ENCODE measurements at regions not wholly inside any gene's neighbourhood (a gene's known extent, or its start where the extent isn't known, plus 50 kb on each side); places are given as distances from the start of the nearest gene placed in this dataset.

DNA sequence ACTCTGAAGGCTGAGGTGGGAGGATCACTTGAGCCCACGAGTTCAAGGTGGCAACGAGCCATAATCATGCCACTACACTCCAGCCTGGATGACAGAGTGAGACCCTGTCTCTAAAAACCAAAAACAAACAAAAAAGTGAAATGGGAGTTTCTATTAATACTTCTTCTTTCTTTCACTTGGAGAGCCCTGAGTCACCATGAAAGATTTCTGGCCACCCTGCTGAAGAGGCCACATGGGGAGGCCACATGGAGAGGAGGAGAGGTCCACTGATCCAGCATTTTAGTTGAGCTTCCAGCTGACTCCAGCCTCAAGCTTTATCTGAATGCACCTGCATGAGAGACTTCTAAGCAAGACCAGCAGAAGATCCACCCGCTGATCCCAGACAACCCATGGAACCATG, 74.2 kb upstream of the LAPTM4A start:
- H3K27ac ChIP-seq (ENCODE audit: low read depth, low read length): no peak overlapping the region
- H3K9ac ChIP-seq (replicated peaks in 1 of 4; ENCODE audit: extremely low read depth in 1 of 4, low read depth in 3 of 4, low read length in 3 of 4): no peak overlapping the region
- H2BK5ac ChIP-seq (ENCODE audit: low read depth, low read length): no peak overlapping the region
- peaks cover 0 to 2% (median 0%) of the 10 kb centered on the region in 4 experiments; a peak in 1 of 7 replicates for H3K4me1 ChIP-seq (replicated peaks in 1 of 4; ENCODE audit: control insufficient read depth in 3 of 4, insufficient read depth in 4 of 4, low read length in 3 of 4)
- H3K9me3 ChIP-seq (ENCODE audit: insufficient read depth in 2 of 2, low read depth in 1 of 2, low read length in 1 of 2): no peaks in the 10 kb centered on the region
- TF ChIP-seq SP1 (IDR thresholded peaks at IDR 0.05; ENCODE audit: low read depth, low read length) (no peak), ASH2L (IDR thresholded peaks at IDR 0.05; ENCODE audit: low read length) (no peak), CBX8 (IDR thresholded peaks at IDR 0.05; ENCODE audit: borderline replicate concordance, low read depth, low read length) (no peak), BRCA1 (IDR thresholded peaks at IDR 0.05; ENCODE audit: low read depth, low read length) (no peak), ZNF274 (IDR thresholded peaks at IDR 0.05; ENCODE audit: borderline replicate concordance, extremely low read depth, low read length) (no peak), POLR2AphosphoS5 (IDR thresholded peaks at IDR 0.05; ENCODE audit: low read depth, low read length) (no peak), YY1 (IDR thresholded peaks at IDR 0.05; ENCODE audit: low read depth, low read length) (no peak), NRF1 (IDR thresholded peaks at IDR 0.05; ENCODE audit: low read depth, low read length) (no peak), RXRA (IDR thresholded peaks at IDR 0.05; ENCODE audit: insufficient read depth, low read depth, low read length) (no peak)
- H2AFZ ChIP-seq (ENCODE audit: low read length): no peak overlapping the region
- H2BK15ac ChIP-seq (ENCODE audit: low read length): no peak overlapping the region
- H3K56ac ChIP-seq (replicated peaks; ENCODE audit: insufficient read length, low read depth, low read length): no peak overlapping the region
- no peak overlapping the region for H3K4ac ChIP-seq (replicated peaks; ENCODE audit: insufficient read length, low read depth, low read length)
- ChIA-PET CTCF (ENCODE audit: partially characterized antibody) (interaction anchor here (1.0 to 2.0 kb wide), 6 partner anchors 9 to 110 kb away, joined by 3 to 5 read pairs (median 4); partner anchors contain the start of gene SDC1), POLR2A (ENCODE audit: partially characterized antibody) (no interaction called here)
- H4K8ac ChIP-seq (ENCODE audit: extremely low read depth, insufficient read depth, low read length): no peak overlapping the region
- H2AK5ac ChIP-seq (ENCODE audit: low read depth, low read length): no peak overlapping the region
- no peak overlapping the region for H3K4me2 ChIP-seq (ENCODE audit: insufficient read depth in 1 of 2, low read depth in 2 of 2, low read length in 2 of 2)
- no peak overlapping the region for H4K5ac ChIP-seq (ENCODE audit: insufficient read length, low read depth, low read length)
- no peaks in the 10 kb centered on the region for H3K27me3 ChIP-seq (replicated peaks in 1 of 4; ENCODE audit: control insufficient read depth in 3 of 4, extremely low read depth in 1 of 4, insufficient read depth in 3 of 4, low read length in 3 of 4)
- no peaks in the 10 kb centered on the region for H3K23me2 ChIP-seq (ENCODE audit: low read depth, low read length)
- no peak for DNase-seq (ENCODE audit: low read depth in 1 of 2, low spot score in 2 of 2)
- WGBS, 2 experiments (ENCODE audit: extremely low coverage in 1 of 2, insufficient coverage in 1 of 2, insufficient read length in 1 of 2, insufficient replicate concordance in 2 of 2, low coverage in 1 of 2, low lambda C conversion rate in 2 of 2, missing lambda C conversion rate in 1 of 2): 100% methylated on average over 3 of the region's 3 CpGs; no CpG with 5 or more reads in 1 of the 2 experiments
- no peak overlapping the region for H2BK120ac ChIP-seq (replicated peaks; ENCODE audit: low read depth, low read length)
- no peaks in the 10 kb centered on the region for H3K79me1 ChIP-seq (ENCODE audit: low read depth, low read length)
- FAIRE-seq: no peak
- no peak overlapping the region for H3K4me3 ChIP-seq (ENCODE audit: extremely low read depth in 1 of 4, insufficient read depth in 2 of 4, low read depth in 3 of 4, low read length in 4 of 4)
- no peak overlapping the region for H2BK20ac ChIP-seq (ENCODE audit: low read length)
- no peaks in the 10 kb centered on the region for H3K79me2 ChIP-seq (ENCODE audit: control insufficient read depth in 1 of 2, insufficient read depth in 2 of 2, low read length in 2 of 2)
- no peak overlapping the region for H4K91ac ChIP-seq (replicated peaks; ENCODE audit: insufficient read length, low read length)
- H3K23ac ChIP-seq (ENCODE audit: insufficient read length): no peak overlapping the region
- no peak overlapping the region for H2BK12ac ChIP-seq (ENCODE audit: low read depth, low read length)
- no peak overlapping the region for H3K14ac ChIP-seq (ENCODE audit: insufficient read length)
- H4K20me1 ChIP-seq (replicated peaks in 1 of 2; ENCODE audit: control insufficient read depth in 1 of 2, insufficient read depth in 2 of 2, low read length in 2 of 2): no peaks in the 10 kb centered on the region
- no peaks in the 10 kb centered on the region for H3K36me3 ChIP-seq (ENCODE audit: control insufficient read depth in 2 of 4, insufficient read depth in 4 of 4, low read length in 3 of 4)
- no peak overlapping the region for H3K18ac ChIP-seq (ENCODE audit: extremely low read depth, low read length)
